Retinal pigment epithelial cell (primary cell): ENCODE measurements at regions not wholly inside any gene's neighbourhood (a gene's known extent, or its start where the extent isn't known, plus 50 kb on each side); places are given as distances from the start of the nearest gene placed in this dataset.

Experiments used
- DNase-seq: peaks from one replicate; pipeline ENCODE4 v3.0.0-alpha.2; 2010; ENCODE audit warnings: low read depth
- H3K4me3 ChIP-seq: 2 replicates; pipeline ENCODE4 v1.5.1; 2011; ENCODE audit warnings: mild to moderate bottlenecking, low read length, control low read depth, moderate library complexity
- CTCF ChIP-seq: conservative IDR thresholded peaks from 2 replicates; pipeline ENCODE4 v1.5.1; 2011; ENCODE audit warnings: low read depth, low read length, control low read depth, inconsistent platforms

DNA sequence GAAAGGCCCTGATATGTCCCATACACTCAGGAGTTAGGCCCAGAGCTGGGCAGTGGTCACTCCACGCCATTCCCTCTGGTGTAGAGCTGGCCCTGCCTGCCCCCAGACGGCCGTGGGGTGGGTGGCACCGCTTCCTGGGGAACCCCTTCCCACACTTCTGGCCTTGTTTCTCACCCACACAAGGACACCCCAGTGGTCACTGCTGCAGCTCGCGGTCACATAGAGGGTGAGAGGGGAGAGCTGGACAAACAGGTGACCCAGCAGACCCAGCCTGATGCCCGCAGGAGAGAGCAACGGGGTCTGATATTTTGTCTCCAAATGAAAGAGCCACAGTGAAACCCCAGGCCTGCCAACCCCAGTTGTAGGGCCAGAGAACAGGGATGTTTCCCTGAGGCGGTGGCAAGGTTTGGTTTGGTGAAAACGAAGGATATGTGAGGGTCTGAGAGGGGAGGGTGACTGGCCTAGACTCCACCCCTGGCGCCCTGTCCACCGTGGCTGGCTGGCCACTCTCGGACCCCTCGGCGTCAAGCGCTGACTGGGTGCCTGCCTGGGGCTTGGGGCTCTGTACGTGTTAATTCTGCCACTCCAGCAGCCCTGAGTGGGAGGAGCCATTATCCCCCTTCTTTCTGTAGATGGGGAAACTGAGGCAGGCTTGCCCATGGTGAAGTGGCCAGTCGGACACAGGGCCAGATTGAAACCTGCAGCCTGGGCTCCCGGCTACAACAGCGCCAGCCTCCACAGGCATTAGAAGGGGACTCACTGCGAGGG lies 71.0 kb upstream of the PPARA start:
- TF ChIP-seq CTCF, result no peak
- no peak for DNase-seq
- H3K4me3 ChIP-seq, result no peak overlapping the region

- H3K4me3 ChIP-seq, result no peak overlapping the region
- no peak for DNase-seq
- no peak for TF ChIP-seq CTCF
Observed at GRCh38 chr22:46079861-46080821, 70.2 kb upstream of the PPARA start.

- no peak overlapping the region for H3K4me3 ChIP-seq
- no peak for DNase-seq
- TF ChIP-seq CTCF, result no peak
Observed at GRCh38 chr22:46081036-46081830, 69.1 kb upstream of the PPARA start.

DNA sequence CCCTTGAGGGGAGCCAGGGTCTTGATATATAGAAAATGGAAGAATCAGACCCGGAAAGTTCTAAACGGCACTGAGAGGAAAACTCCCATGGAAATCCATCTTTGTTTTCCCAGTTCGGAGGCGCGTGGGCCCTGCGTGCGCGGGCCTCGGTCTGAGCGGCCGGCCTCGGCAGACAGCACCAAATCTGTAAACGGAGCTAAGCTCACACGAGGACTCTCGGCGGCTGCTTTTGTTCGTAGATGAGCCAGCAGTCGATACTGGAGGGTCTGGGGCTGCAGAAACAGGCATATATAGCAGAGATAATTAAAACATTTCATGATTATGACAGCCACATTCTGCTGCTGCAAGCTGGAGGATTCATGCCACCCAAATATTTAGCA lies 68.5 kb upstream of the PPARA start:
- no peak overlapping the region for H3K4me3 ChIP-seq
- no peak for TF ChIP-seq CTCF
- no peak for DNase-seq

GRCh38 chr22:46082633-46083032 lies 67.7 kb upstream of the PPARA start:
- TF ChIP-seq CTCF, result no peak
- DNase-seq, result no peak
- no peak overlapping the region for H3K4me3 ChIP-seq

GRCh38 chr22:46083383-46084350 lies 66.7 kb upstream of the PPARA start:
- H3K4me3 ChIP-seq, result no peak overlapping the region
- TF ChIP-seq CTCF, result no peak
- DNase-seq, result no peak
